HG03280 (cell line): ENCODE measurements at regions not wholly inside any gene's neighbourhood (a gene's known extent, or its start where the extent isn't known, plus 50 kb on each side); places are given as distances from the start of the nearest gene placed in this dataset.

ENCODE experiments used
- ATAC-seq: cut with Tn5 transposase; IDR thresholded peaks from one replicate; pipeline ENCODE4 v1.9.1; 2021; ENCODE audit warnings: mild to moderate bottlenecking, moderate library complexity; ENCODE audit not compliant: unreplicated experiment

- no peak for ATAC-seq
Measured at GRCh38 chr13:107223867-107224266, 655.9 kb upstream of the ARGLU1 start.

GRCh38 chr13:107222597-107222996, 654.7 kb upstream of the ARGLU1 start:
- ATAC-seq, result no peak

- no peak for ATAC-seq
Measured at GRCh38 chr13:107220245-107220644, 652.3 kb upstream of the ARGLU1 start.

DNA sequence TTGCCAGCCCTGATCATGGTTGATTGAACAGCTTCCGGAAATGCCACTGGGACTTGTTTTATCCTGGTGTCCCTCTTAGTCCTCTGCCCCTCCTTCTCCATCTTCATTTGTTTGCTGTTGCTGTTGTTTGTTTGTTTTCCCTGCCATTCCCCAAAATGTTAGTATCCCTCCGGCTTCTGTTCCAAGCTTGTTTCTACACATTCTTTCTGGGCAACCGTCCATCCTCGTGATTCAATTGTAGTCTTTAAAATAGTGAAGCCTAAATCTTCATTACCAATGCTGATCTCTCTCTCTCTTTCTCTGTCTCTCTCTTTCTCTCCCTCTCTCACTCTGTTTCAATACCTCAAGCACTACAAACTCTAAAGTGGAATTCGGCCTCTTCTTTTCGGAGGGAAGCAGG, 649.3 kb upstream of the ARGLU1 start:
- no peak for ATAC-seq

DNA sequence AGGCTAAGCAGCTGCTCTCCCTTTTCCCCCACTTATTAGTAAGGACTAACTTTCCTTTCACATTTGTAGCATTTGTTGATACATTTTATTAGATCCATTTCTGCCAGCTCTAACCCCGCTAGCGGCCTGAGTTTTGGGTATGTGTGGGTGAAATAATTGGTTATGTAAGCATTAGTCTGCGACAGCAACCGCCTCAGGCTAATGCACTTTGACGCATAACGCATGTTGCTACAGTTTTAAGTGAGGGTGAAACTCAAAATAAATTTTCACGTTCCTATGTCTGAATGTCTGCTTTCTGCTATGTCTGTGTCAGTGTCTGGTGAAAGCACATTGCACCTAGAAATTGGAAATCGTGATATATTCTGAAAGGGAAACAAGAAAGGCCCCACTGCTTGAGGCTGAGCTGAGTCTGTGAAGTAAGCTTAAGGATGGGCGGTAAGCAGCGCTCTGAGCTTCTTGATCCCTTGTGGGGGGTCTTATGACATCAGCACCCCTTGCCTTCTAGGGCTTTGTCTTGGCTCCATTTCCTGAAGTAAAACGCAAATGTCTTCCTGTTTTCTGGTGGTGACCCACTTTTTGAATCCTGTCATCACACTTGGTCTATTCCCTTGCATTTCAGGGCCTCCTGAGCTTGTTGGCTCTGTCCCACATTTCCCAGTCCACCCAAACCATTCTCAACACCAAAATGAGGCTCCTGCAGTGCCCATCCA, 648.3 kb upstream of the ARGLU1 start:
- ATAC-seq, result no peak

DNA sequence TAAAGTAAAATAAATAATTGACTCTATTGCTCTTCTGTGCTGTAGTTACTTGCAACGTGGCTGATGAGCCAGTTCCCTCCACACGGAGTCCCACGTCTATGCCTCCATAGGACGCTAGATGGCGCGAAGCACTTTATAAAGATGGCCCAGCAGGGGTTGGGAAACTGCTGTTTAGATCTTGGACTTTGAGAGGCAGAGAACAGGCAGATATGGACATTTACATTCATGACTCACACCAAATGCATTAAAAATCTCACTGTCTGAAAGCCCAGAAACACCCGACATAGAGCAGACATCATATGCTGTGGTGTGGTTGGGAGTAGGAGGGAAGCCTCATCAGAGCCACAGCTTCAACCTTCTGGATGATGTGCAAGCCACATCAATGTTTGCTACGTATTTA, 643.1 kb upstream of the ARGLU1 start:
- ATAC-seq, result peak; percentile 97

- no peak for ATAC-seq
Measured at GRCh38 chr13:107210723-107211030, 642.7 kb upstream of the ARGLU1 start.

- ATAC-seq, result no peak
Measured at GRCh38 chr13:107209824-107210722, 642.1 kb upstream of the ARGLU1 start.

GRCh38 chr13:107208889-107209288, 641.0 kb upstream of the ARGLU1 start:
- ATAC-seq, result no peak

- ATAC-seq, result peak; percentile 91
Measured at GRCh38 chr13:107205318-107206104, 637.6 kb upstream of the ARGLU1 start.

GRCh38 chr13:107203146-107203847, 635.4 kb upstream of the ARGLU1 start:
- ATAC-seq, result no peak

DNA sequence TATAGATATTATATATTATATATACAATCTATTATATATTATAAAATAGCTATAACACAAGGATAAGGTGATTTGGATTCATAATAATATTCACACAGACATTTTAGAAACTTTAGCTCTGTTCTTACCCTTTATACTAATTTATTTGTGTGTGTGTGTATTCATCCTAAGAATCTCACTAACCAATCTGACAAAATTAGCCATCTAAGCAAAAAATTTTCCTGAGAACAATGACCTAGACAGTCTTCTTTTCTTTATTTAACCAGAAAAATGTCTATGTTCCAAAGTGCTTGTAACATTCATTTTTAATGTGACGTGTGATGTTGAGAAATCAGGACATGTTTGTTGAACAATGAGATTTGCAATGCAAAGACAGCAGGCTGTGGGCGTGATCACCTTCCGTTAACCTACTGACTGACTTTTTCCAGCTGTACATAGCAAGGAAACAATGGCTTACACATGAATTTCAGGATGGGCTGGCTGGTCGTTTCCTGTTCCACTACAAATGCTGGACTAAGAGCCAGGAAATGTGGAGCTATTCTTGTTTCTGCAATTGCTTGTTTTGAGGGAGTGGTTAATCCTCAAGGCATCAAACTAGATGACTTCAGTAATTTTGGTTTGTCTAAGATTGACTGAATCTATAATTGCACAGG, 634.6 kb upstream of the ARGLU1 start:
- no peak for ATAC-seq

DNA sequence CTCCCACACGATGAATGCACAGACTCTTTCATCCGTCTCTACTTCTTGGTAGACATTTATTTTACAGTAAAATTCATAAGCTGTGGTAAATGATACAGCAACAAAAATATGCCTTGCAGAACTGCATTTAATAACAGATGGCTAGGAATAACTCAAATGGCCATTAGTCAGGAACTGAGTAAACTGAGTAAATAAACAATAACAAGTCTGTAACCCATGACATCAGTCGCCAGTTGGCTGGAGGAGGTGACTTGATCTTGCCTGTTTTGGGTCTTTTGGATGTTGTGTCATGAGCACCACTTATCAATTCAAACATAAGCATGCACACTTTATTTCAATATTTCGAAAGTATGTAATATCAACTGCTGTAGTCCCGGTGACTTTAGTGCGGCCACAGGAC, 632.6 kb upstream of the ARGLU1 start:
- no peak for ATAC-seq

- no peak for ATAC-seq
Measured at GRCh38 chr13:107192289-107192688, 624.4 kb upstream of the ARGLU1 start.

GRCh38 chr13:107190065-107190464, 622.1 kb upstream of the ARGLU1 start:
- no peak for ATAC-seq

DNA sequence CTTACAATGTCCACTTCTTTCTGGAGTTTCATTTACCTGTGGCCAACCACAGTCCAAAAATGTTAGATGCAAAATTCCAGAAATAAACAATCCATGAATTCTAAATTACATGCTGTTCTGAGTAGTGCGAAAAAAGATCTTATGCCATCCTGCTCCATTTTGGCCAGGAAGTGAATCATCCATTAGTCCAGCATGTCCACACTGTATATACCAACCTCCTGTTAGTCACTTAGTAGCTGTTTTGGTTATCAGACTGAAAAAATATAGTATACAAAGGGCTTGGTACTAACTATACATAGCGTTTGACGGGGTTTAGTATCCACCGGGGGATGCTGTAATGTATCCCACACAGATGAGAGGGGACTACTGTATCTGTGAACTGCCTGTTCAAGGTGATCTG, 618.0 kb upstream of the ARGLU1 start:
- no peak for ATAC-seq

DNA sequence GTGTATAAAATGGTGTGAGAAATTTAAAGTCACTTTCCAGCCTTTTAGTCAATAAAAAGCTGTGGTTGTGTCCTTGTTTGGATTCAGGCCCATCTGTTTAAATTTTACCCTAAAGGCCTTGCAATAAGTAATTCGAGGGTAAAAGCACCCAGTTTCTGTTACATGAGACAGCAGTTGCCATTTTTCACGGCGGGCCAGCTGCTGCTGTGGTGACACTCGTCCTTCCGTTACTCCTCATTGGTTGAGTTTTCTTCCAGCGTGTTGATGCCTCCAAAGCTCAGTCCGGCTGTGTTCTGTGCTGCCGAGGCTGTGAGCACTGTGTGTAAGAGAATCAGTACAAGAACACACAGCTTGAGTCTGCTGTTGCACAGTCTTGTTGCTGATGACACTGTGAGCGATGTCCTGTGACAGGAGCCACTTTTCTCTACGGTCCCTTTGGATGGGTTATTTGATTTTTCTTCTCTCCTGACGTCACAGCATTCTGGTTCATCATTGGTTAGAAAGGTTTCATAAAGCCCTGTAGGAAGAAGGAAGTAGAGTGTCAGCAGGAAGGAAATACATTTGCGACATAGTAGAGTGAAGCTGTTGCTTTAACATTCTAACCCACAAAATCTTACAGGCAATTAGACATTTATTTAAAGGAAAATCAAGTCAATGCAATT, 602.5 kb upstream of the ARGLU1 start:
- ATAC-seq, result no peak

DNA sequence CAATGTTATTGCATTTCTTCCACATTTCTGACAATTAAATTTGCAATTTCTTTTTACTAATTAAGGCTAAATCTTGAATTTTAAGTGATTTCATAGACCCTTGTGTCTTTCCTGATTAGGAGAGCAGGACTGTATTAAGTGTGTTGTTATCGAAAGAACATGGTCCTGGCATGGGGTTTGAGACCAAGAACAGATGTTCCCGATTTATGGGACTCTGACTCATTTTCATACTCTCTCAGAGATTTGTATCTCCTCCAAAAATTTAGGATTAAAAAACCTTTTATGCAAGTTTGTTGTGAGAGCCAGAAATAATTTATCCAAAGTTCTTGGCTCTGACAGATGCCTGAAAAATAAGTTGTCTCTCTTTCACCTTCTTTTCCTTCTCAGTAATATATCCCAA, 589.3 kb upstream of the ARGLU1 start:
- no peak for ATAC-seq

GRCh38 chr13:107144432-107144831, 576.5 kb upstream of the ARGLU1 start:
- ATAC-seq, result no peak

DNA sequence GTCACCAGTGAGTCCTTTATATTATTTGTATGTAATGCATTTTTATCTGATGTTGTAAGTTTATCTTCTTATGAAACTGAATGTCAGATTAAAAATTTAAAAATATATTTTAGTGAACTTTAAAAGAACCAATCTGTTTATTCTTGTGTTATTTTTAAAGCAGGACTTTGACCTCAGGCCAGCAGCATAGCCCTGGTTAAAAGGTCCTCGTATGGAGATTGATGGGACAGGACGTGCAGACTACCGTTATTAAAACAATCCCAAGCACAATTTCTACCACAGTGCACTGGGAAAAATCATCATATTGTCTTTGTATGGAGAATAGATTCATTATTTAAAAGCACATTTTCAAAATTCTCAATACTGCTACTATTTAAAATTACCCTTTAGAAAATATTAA, 573.8 kb upstream of the ARGLU1 start:
- ATAC-seq, result no peak
